ENCODE measurements at regions not wholly inside any gene's neighbourhood (a gene's known extent, or its start where the extent isn't known, plus 50 kb on each side); places are given as distances from the start of the nearest gene placed in this dataset.
A peak's percentile ranks its signal among the peaks of the same experiment; 100 is the strongest.
"Not testable (repeated sequence)": the region's sequence is repeated elsewhere in the genome, so short reads cannot be mapped to it uniquely, and the experiment has no call there.

DNA sequence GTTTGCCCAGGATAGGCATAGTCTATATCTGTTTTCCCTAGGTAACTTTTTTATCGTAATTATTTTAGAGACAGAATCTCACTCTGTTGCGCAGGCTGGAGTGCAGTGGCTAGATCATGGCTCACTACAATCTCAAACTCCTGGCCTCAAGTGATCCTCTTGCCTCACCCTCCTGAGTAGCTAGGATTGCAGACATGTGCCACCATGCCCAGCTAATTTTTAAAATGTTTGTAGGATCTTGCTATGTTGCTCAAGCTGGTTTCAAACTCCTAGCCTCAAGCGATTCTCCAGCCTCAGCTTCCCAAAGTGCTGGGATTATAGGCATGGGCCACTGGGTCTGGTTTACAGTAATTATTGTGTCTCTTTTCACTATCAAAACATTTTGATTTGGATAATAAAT is 58.6 kb upstream of the SOX13 start:
- FAIRE-seq, result peak; percentile 33
- Histone ChIP-seq H3K9me1 (replicated peaks; ENCODE audit: control insufficient read depth, extremely low read depth, insufficient read depth, low read length) (no peaks in the 10 kb centered on the region), H2AFZ (ENCODE audit: low read depth, low read length) (no peak overlapping the region), H3K4me2 (ENCODE audit: insufficient read depth, low read length) (no peak overlapping the region), H3K27ac (ENCODE audit: insufficient read depth, low read depth, low read length) (no peak overlapping the region), H3K79me2 (ENCODE audit: control insufficient read depth, insufficient read depth, low read length) (no peaks in the 10 kb centered on the region), H3K4me1 (ENCODE audit: control insufficient read depth, extremely low read depth, insufficient read depth, low read length) (no peaks in the 10 kb centered on the region), H3K36me3 (ENCODE audit: control insufficient read depth in 2 of 2, extremely low read depth in 1 of 2, insufficient read depth in 2 of 2, low read length in 2 of 2) (no peaks in the 10 kb centered on the region), H3K9me3 (replicated peaks; ENCODE audit: control insufficient read depth, insufficient read depth, low read length) (no peaks in the 10 kb centered on the region), H3K27me3 (ENCODE audit: control insufficient read depth in 2 of 2, insufficient read depth in 2 of 2, low read length in 2 of 2) (peaks cover 11 to 15% of the 10 kb centered on the region in 2 experiments), H4K20me1 (replicated peaks; ENCODE audit: control insufficient read depth, extremely low read depth, insufficient read depth, low read length) (no peaks in the 10 kb centered on the region), H3K9ac (replicated peaks; ENCODE audit: extremely low read depth, insufficient read depth, low read length) (no peak overlapping the region), H3K4me3 (replicated peaks in 1 of 3; ENCODE audit: insufficient read depth in 1 of 3, low read depth in 1 of 3, low read length in 3 of 3) (no peak overlapping the region)
- no peak for DNase-seq (ENCODE audit: low read depth, low spot score)
- POLR2A ChIA-PET, result no interaction called here
- dilution Hi-C loops (cut with MboI; ENCODE audit: extremely low pct_ligation_motif_present, low sequenced_read_pairs), result no loop called here
- no TSS peak for BruUV-seq (replicated peaks)
- TF ChIP-seq EZH2 (IDR thresholded peaks at IDR 0.05; ENCODE audit: borderline replicate concordance, low read depth, low read length, severe bottlenecking), result no peak
- TF ChIP-seq MAX (IDR thresholded peaks at IDR 0.05; ENCODE audit: insufficient read depth, insufficient read length), result no peak
- no peak for TF ChIP-seq GATA2 (IDR thresholded peaks at IDR 0.05; ENCODE audit: insufficient read depth, insufficient read length, low read depth, low read length)
- intact Hi-C loops (cut with micrococcal nuclease), result no loop called here
- CTCF ChIA-PET, result interaction anchor here (0.7 kb wide), 1 partner anchor 19 kb away, joined by 3 read pairs; no protein-coding TSS in a partner anchor

DNA sequence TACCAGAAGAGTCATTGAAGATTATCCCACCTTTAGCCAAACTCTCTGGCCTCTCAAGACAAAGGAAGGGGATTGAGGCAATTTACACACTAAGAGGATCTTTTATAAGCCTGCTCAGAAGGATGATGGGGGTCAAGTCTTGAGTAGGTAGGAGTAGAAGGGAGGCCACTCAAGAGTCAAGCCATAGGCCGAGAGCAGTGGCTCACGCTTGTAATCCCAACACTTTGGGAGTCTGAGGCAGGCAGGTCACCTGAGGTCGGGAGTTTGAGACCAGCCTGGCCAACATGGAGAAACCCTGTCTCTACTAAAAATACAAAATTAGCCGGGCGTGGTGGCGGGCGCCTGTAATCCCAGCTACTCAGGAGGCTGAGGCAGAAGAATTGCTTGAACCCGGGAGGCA is 58.0 kb upstream of the SOX13 start:
- H3K9ac ChIP-seq (replicated peaks; ENCODE audit: extremely low read depth, insufficient read depth, low read length); H3K4me2 ChIP-seq (ENCODE audit: insufficient read depth, low read length); BruUV-seq (replicated peaks); FAIRE-seq; POLR2A ChIA-PET; H3K27ac ChIP-seq (ENCODE audit: insufficient read depth, low read depth, low read length); H2AFZ ChIP-seq (ENCODE audit: low read depth, low read length); H3K79me2 ChIP-seq (ENCODE audit: control insufficient read depth, insufficient read depth, low read length); H4K20me1 ChIP-seq (replicated peaks; ENCODE audit: control insufficient read depth, extremely low read depth, insufficient read depth, low read length); H3K4me3 ChIP-seq (replicated peaks in 1 of 3; ENCODE audit: insufficient read depth in 1 of 3, low read depth in 1 of 3, low read length in 3 of 3); H3K9me1 ChIP-seq (replicated peaks; ENCODE audit: control insufficient read depth, extremely low read depth, insufficient read depth, low read length); H3K36me3 ChIP-seq (ENCODE audit: control insufficient read depth in 2 of 2, extremely low read depth in 1 of 2, insufficient read depth in 2 of 2, low read length in 2 of 2); DNase-seq (ENCODE audit: low read depth, low spot score); intact Hi-C loops (cut with micrococcal nuclease); H3K4me1 ChIP-seq (ENCODE audit: control insufficient read depth, extremely low read depth, insufficient read depth, low read length); H3K9me3 ChIP-seq (replicated peaks; ENCODE audit: control insufficient read depth, insufficient read depth, low read length); dilution Hi-C loops (cut with MboI; ENCODE audit: extremely low pct_ligation_motif_present, low sequenced_read_pairs): not testable (repeated sequence)
- CTCF ChIA-PET, result interaction anchor here (0.7 kb wide), 1 partner anchor 20 kb away, joined by 3 read pairs; no protein-coding TSS in a partner anchor
- H3K27me3 ChIP-seq (ENCODE audit: control insufficient read depth in 2 of 2, insufficient read depth in 2 of 2, low read length in 2 of 2), result peaks cover 11 to 15% of the 10 kb centered on the region in 2 experiments
